Duodenal mucosa (tissue), 2 donors: ENCODE measurements at regions not wholly inside any gene's neighbourhood (a gene's known extent, or its start where the extent isn't known, plus 50 kb on each side); places are given as distances from the start of the nearest gene placed in this dataset.
A peak's percentile ranks its signal among the peaks of the same experiment; 100 is the strongest.

ENCODE experiments used
- H3K27ac ChIP-seq: one replicate; pipeline ENCODE4 v1.7.0; 2013; ENCODE audit warnings: low read depth, low read length
- H3K27me3 ChIP-seq, 2 donors: one replicate each; pipeline ENCODE4 v1.7.0; 2013; ENCODE audit warnings: low read length in 2 of 2, control low read depth in 1 of 2; ENCODE audit not compliant: insufficient read depth in 2 of 2, control insufficient read depth in 1 of 2
- H3K36me3 ChIP-seq, 2 donors: one replicate each; pipeline ENCODE4 v1.7.0; 2013; ENCODE audit warnings: low read length in 2 of 2, control low read depth in 1 of 2; ENCODE audit not compliant: insufficient read depth in 2 of 2, control insufficient read depth in 1 of 2
- H3K4me1 ChIP-seq, 2 donors: one replicate each; pipeline ENCODE4 v1.7.0; 2013; ENCODE audit warnings: low read length in 2 of 2, control low read depth in 1 of 2; ENCODE audit not compliant: insufficient read depth in 2 of 2, control insufficient read depth in 1 of 2
- H3K4me3 ChIP-seq, 2 donors: one replicate each; pipeline ENCODE4 v1.7.0; 2013; ENCODE audit warnings: low read length in 2 of 2, low read depth in 1 of 2
- H3K9ac ChIP-seq, 2 donors: one replicate each; pipeline ENCODE4 v1.7.0; 2013; ENCODE audit warnings: low read length in 2 of 2, low read depth in 1 of 2
- H3K9me3 ChIP-seq, 2 donors: one replicate each; pipeline ENCODE4 v1.7.0; 2013; ENCODE audit warnings: low read length in 2 of 2, control low read depth in 1 of 2; ENCODE audit not compliant: control insufficient read depth in 1 of 2

- H3K27ac ChIP-seq, result no peak overlapping the region
- no peaks in the 10 kb centered on the region for H3K4me1 ChIP-seq
- no peak overlapping the region for H3K4me3 ChIP-seq
- H3K36me3 ChIP-seq, result no peaks in the 10 kb centered on the region
- H3K9ac ChIP-seq, result no peak overlapping the region
- no peaks in the 10 kb centered on the region for H3K9me3 ChIP-seq
- H3K27me3 ChIP-seq, result no peaks in the 10 kb centered on the region
Measured at GRCh38 chr9:109901201-109901600, 121.2 kb downstream of the PALM2AKAP2 start.

GRCh38 chr9:109903515-109904138, 123.6 kb downstream of the PALM2AKAP2 start:
- Histone ChIP-seq H3K9me3 (no peaks in the 10 kb centered on the region), H3K27me3 (no peaks in the 10 kb centered on the region), H3K4me1 (peaks cover 15 to 17% of the 10 kb centered on the region in 2 donors), H3K9ac (no peak overlapping the region), H3K4me3 (no peak overlapping the region), H3K36me3 (no peaks in the 10 kb centered on the region), H3K27ac (no peak overlapping the region)

- Histone ChIP-seq H3K9me3 (no peaks in the 10 kb centered on the region), H3K4me1 (peaks cover 15 to 17% of the 10 kb centered on the region in 2 donors), H3K27ac (no peak overlapping the region), H3K36me3 (no peaks in the 10 kb centered on the region), H3K9ac (no peak overlapping the region), H3K4me3 (no peak overlapping the region), H3K27me3 (no peaks in the 10 kb centered on the region)
Measured at GRCh38 chr9:109904666-109905065, 124.7 kb downstream of the PALM2AKAP2 start.

GRCh38 chr9:109905472-109905871, 125.5 kb downstream of the PALM2AKAP2 start:
- Histone ChIP-seq H3K27me3 (no peaks in the 10 kb centered on the region), H3K27ac (no peak overlapping the region), H3K4me3 (no peak overlapping the region), H3K36me3 (no peaks in the 10 kb centered on the region), H3K9ac (no peak overlapping the region), H3K4me1 (peaks cover 17 to 18% of the 10 kb centered on the region in 2 donors), H3K9me3 (no peaks in the 10 kb centered on the region)

GRCh38 chr9:109906766-109907382, 126.9 kb downstream of the PALM2AKAP2 start:
- Histone ChIP-seq H3K27me3 (no peaks in the 10 kb centered on the region), H3K9me3 (no peaks in the 10 kb centered on the region), H3K27ac (no peak overlapping the region), H3K36me3 (no peaks in the 10 kb centered on the region), H3K4me1 (peaks cover 23 to 31% of the 10 kb centered on the region in 2 donors), H3K9ac (peak overlapping the region in 1 of 2 donors; percentile 10), H3K4me3 (no peak overlapping the region)

- H3K36me3 ChIP-seq, result no peaks in the 10 kb centered on the region
- H3K27me3 ChIP-seq, result no peaks in the 10 kb centered on the region
- H3K4me3 ChIP-seq, result peak overlapping the region in 1 of 2 donors; percentile 33
- H3K4me1 ChIP-seq, result peaks cover 23 to 34% of the 10 kb centered on the region in 2 donors
- peak overlapping the region in 1 of 2 donors; percentile 10 for H3K9ac ChIP-seq
- H3K9me3 ChIP-seq, result no peaks in the 10 kb centered on the region
- no peak overlapping the region for H3K27ac ChIP-seq
Measured at GRCh38 chr9:109907400-109907799, 127.4 kb downstream of the PALM2AKAP2 start.

- H3K36me3 ChIP-seq, result no peaks in the 10 kb centered on the region
- no peaks in the 10 kb centered on the region for H3K9me3 ChIP-seq
- H3K4me3 ChIP-seq, result peak overlapping the region in 1 of 2 donors; percentile 33
- no peak overlapping the region for H3K27ac ChIP-seq
- H3K9ac ChIP-seq, result no peak overlapping the region
- peaks cover 23 to 34% of the 10 kb centered on the region in 2 donors for H3K4me1 ChIP-seq
- H3K27me3 ChIP-seq, result no peaks in the 10 kb centered on the region
Measured at GRCh38 chr9:109907810-109908458, 127.9 kb downstream of the PALM2AKAP2 start.

GRCh38 chr9:109908459-109909390, 128.7 kb downstream of the PALM2AKAP2 start:
- Histone ChIP-seq H3K27me3 (no peaks in the 10 kb centered on the region), H3K4me3 (no peak overlapping the region), H3K9ac (no peak overlapping the region), H3K27ac (no peak overlapping the region), H3K9me3 (no peaks in the 10 kb centered on the region), H3K4me1 (peaks cover 26 to 38% of the 10 kb centered on the region in 2 donors), H3K36me3 (no peaks in the 10 kb centered on the region)

- H3K9ac ChIP-seq, result no peak overlapping the region
- no peak overlapping the region for H3K4me3 ChIP-seq
- no peaks in the 10 kb centered on the region for H3K27me3 ChIP-seq
Measured at GRCh38 chr9:109910671-109911518, 130.9 kb downstream of the PALM2AKAP2 start.

More at GRCh38 chr9:109910671-109911518, 130.9 kb downstream of the PALM2AKAP2 start:
- Histone ChIP-seq H3K4me1 (peaks cover 26 to 38% of the 10 kb centered on the region in 2 donors), H3K9me3 (no peaks in the 10 kb centered on the region), H3K36me3 (no peaks in the 10 kb centered on the region), H3K27ac (peak overlapping the region; percentile 72)
